GM21526 (cell line): ENCODE measurements at regions not wholly inside any gene's neighbourhood (a gene's known extent, or its start where the extent isn't known, plus 50 kb on each side); places are given as distances from the start of the nearest gene placed in this dataset.
"Not testable (repeated sequence)": the region's sequence is repeated elsewhere in the genome, so short reads cannot be mapped to it uniquely, and the experiment has no call there.

Source experiments
- ATAC-seq: cut with Tn5 transposase; IDR thresholded peaks from one replicate; pipeline ENCODE4 v1.9.1; 2021; ENCODE audit warnings: moderate library complexity; ENCODE audit not compliant: unreplicated experiment, low FRiP score

DNA sequence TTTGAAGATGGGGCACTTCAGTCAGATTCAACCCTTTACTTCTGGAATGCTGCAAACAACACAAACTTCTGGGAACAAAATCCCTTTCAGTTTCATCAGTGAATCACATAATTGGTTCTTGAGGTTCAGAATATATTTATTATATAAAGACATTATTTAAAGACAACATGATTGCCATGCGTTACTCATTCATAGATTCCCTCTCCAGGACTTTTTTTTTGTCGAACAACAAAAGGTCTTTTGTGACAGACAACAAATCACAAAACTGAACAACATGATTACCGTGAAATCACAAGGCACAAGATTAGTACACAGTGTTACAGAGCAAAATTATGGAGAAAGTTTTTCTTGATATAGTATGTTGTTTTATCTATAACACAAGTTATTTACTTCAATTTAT lies 1815.0 kb downstream of the NCAM2 start:
- ATAC-seq = no peak

DNA sequence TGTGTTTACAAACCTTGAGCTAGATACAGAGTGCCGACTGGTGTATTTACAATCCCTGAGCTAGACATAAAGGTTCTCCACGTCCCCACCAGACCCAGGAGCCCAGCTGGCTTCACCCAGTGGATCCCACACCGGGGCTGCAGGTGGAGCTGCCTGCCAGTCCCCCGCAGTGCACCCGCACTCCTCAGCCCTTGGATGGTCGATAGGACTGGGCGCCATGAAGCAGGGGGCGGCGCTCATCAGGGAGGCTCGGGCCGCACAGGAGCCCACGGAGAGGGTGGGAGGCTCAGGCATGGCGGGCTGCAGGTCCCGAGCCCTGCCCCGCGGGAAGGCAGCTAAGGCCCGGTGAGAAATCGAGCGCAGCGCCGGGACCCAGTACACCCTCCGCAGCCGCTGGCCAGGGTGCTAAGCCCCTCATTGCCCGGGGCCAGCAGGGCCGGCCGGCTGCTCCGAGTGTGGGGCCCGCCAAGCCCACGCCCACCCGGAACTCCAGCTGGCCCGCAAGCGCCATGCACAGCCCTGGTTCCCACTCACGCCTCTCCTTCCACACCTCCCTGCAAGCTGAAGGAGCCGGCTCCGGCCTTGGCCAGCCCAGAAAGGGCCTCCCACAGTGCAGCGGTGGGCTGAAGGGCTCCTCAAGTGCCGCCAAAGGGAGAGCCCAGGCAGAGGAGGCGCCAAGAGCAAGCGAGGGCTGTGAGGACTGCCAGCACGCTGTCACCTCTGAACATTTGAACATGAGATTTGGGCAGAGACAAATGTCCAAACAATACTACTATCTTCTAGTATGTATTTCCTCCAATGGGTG lies 1820.7 kb downstream of the NCAM2 start:
- not testable (repeated sequence) for ATAC-seq

DNA sequence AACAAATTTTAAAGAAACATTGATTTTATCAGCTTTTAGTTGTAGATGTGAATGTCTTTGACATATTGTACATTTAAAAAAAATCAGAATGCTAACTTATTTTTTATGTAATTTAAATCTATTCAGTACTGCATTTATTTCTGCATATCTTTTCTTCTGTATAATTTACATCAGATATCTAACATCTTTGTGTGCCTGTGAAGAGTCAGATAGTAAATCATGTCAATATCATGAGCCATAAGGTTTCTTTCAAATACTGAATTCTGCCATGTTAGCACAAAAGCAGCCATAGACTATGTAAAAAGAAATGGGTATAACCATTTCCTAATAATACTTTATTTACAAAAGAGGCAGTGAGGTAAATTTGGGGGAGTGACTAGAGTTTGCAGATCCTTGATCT lies 1829.2 kb downstream of the NCAM2 start:
- ATAC-seq = no peak

DNA sequence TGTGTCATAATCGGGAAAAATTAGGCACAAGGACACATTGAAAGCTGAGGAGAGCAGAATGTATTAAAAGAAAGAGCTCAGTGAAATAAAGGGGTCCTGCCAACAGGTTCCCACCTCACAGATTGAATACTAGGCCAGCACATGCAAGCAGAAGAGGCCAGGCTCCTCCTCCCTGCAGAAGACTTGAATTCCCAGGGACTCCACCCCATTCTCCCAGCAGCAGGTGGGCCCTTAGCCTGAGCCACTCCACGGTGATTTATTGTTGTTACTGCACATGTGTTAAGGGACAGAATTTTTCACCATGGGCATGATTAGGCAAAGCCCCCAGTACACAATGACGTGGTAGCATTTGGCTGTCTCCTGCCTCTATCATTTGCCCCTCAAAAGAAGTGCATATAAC lies 1844.7 kb downstream of the NCAM2 start:
- ATAC-seq = no peak

DNA sequence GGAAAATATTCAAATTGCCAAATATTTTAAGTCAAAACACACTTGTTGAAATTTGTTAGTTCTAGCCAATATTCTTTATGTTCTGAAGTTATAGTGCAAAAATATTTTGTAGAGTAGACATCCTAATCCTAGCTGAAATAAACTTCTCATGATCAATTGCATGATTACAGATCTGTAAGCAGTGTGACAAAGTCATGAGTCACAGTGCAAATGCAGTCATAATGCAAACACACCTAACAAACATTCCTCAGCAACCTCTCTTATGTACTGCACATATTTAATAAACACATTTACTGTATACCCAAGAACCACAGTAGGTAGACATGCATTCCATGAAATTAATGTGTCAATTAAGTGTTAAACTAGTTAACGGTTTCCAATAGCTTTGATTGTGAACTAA lies 1857.4 kb downstream of the NCAM2 start:
- no peak for ATAC-seq

DNA sequence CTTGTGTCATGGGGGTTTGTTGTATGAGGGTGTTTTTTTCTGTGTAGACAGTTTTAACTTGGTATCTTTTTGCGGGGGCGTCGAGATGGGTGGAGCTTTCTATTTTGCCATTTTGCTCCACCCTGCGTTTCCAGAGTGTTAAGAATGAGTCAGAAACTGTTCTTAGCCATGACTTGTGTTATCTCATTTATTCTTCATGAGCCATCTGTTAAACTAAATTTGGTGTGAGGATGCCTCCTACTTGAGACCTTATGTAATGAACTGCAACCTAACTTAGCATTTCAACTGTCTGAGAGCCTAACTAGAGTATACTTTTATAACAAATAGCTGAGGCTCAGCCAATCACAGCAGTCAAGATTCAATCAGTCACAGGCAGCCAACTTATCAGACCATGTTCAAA lies 1873.5 kb downstream of the NCAM2 start:
- no peak for ATAC-seq

DNA sequence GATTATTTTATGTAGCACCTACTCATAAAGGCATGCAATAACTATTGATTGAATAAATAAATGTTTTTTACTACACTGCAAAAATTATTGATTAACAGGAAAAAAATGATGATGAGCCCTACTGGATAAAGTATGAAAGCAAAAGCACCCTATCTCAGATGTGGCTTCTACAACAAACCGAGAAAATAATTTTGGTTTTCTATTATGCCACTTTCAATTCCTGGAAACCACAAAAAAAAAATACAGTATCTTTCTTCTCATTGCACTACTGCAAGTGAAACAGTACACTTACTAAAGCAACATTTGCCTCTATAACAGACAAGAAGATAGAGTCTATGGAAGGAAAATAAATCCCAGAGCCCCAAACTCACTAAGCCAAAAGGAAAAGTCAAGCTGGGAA lies 1882.4 kb downstream of the NCAM2 start:
- no peak for ATAC-seq

DNA sequence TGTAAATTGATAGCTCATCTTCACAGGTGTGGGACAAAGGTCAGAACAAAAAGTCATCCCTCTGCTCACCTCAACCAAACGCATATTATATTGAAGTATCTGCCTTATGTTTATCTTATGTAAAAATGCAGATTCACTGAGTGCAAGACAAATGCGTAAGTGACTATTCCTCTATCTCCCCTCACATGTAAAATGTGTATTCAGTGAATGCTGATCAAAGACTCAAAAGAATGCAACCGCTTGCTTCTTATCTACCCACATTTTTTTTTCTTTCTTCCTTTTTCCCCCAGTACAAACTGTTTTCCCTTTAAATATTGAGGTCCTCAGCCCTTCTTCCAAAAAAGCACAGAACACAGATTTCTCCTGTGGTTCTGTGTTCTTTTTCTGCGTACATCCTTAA lies 1882.9 kb downstream of the NCAM2 start:
- ATAC-seq = no peak

DNA sequence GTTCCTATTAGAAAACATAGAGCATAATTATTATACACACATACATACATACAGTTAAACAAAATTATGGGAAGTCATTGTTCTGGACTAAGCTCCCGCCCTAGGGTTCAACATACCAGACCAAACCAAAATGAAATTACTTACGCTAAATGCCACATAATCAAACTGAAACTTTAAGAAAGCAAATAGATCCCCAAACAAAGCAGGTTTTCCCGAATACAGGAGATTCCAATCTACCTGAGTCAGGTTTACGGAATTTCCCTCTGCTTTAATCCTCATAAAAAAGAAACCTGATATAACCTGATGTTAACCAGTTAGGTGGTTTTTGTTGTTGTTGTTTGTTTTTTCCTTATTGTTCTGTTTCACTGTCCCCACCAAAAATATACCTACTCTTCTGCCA lies 1886.9 kb downstream of the NCAM2 start:
- ATAC-seq = no peak

DNA sequence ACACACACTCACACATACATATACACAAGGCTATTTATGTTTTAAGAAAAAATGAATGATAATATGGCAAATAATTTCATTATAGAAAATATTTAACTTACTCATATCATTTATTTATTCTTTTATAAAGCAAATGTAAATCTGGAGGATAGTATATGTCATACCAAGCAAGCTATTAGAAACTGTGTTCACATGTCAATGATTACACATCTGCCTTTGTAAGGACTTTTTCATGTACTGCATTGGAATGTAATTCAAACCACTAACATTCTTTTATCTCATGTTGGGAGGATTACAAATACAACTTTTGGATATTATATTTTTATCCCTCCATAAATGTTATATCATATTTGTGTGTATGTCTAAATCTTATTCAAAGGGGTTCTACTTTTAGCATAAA lies 1887.4 kb downstream of the NCAM2 start:
- no peak for ATAC-seq

DNA sequence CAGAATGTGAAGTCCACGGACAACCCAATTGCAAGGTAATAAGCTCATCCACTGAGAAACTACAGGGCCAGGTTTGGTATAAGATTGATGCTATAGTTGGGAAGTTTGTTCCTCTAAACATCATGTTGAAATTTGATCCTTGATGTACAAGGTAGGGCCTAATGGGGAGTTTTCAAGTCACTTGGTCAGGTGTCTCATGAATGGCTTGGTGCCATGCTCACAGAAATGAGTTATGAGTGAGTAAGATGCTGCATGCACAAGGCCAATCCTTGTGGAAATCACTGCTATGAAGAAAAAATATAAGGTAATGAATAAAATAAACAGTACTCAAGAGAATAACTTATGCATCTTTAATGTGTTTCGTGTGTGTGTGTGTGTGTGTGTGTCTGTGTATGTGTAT lies 1891.2 kb downstream of the NCAM2 start:
- no peak for ATAC-seq

DNA sequence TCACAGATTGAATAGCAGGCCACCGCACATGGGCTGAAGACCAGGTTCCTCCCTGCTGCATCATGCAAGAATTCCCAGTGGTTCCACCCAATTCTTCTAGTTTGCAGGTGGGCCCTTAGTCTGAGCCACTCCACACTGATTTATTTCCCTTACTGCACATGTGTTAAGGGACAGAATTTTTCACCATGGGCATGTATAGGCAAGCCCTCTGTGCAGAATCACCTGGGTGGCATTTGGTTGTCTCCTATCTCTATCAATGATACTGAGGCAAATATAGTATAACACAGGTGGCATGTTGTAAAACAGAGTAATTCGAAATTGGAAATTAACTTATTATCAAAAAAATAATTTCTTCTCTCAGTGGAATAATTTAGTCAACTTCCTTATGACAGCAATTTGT lies 1892.4 kb downstream of the NCAM2 start:
- ATAC-seq = no peak

DNA sequence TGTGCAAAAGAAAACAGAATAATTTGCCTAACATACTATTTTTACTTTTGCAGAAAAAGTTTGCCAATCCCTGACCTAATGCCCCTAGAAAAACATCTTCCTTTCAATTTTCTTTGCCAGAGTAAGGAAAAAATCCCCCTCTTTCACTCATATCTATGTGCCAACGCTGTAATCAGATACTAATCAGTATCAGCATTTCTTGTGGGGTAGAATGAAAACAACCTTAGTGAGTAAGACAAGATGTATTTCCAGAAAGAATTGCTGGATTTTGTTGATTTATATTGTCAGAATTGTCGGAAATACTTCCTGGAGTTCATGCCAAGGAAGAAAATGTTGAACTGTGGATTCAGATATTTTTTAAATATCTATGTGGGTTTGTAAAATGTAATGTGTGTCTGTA lies 1893.8 kb downstream of the NCAM2 start:
- ATAC-seq = no peak

DNA sequence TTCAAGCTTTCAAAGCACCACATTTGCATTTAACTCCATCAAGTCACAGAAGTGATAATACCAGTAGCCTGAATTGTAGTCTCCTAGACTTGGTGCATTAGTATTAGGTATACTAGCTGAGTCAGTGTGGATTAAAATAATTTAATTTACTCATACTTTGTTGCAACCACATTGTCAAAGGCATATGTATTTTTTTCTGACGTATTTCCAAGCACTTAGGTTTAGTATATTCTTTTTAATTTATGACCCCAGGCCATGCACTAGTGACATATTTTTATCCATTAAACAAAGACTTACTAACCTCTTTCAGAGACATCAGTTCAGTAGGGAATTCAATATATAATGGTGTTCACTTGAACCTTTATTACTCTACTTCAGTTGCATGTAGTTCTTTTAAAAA lies 1894.5 kb downstream of the NCAM2 start:
- no peak for ATAC-seq

DNA sequence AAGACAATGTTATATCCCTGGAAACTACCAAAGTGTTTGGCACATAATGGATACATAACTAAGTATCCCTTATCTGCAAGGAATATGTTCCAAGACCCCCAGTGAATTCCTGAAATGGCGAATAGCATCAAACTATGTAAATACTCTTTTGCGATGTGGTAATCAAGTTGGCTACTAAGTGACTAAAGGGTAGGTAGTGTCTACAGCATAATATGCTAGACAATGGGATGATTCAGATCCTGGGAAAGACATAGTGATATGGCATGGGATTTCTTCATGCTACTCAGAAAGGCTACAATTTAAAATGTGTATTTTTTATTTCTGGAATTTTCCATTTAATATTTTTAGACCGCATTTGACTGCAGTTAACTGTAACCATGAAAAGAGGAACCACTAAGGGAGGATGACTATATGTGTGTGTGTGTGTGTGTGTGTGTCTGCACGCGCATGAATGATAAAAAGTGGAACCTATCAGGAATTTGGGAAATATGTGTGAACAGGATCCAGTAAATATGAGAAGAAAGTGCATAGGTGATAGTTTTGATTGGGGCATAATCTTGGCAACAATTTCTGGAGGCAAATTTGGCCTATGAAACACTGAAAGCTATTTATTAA lies 1899.9 kb downstream of the NCAM2 start:
- ATAC-seq = no peak

DNA sequence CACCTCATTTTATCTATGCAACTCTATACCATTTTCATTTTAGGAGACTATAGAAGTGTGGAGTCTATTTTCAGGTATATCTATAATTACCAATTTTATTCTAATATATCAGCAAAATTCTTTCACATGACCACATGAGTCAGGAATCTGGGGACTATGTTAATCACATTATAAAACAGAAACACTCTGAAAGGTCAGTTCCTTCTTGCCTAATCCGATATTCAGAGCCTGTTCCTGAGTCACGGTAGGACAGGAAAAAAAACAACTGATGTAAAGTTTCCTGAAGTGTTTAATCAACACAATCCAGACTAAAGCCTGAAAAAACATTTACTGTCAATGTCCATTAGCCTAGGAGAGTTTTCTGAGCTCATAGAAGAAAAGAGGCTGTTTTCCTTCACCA lies 1902.3 kb downstream of the NCAM2 start:
- ATAC-seq = no peak

DNA sequence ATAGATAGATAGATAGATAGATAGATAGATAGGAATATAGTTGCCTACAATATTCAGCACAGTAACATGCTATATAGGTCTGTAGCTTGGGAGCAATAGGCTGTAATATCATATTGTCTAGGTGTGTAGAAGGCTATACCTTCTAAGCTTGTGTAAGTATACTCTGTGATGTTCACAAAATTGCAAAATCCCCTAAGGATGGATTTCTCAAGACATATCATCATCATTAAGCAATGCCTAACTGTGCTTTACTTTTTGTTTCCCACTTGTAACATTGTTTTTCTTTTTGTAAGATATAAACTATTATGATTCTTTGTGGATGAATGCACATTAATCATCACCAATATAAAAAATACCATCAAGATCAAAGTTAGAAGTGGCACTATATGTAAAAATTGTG lies 1905.6 kb downstream of the NCAM2 start:
- ATAC-seq = no peak

DNA sequence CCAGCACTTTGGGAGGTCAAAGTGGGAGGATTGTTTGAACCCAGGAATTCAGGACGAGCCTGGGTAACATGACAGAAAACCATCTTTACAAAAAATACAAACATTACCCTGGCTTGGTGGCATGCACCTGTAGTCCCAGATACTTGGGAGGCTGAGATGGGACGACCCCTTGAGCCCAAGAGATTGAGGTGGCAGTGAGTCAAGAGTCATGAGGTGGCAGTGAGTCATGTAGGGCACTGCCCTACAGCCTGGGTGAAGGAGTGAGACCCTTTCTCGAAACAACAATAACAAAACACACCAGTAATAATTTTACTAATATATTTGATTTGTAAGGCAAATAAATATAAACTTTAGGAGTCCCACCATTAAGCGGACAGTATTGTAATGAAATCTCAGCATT lies 1906.2 kb downstream of the NCAM2 start:
- ATAC-seq = no peak

DNA sequence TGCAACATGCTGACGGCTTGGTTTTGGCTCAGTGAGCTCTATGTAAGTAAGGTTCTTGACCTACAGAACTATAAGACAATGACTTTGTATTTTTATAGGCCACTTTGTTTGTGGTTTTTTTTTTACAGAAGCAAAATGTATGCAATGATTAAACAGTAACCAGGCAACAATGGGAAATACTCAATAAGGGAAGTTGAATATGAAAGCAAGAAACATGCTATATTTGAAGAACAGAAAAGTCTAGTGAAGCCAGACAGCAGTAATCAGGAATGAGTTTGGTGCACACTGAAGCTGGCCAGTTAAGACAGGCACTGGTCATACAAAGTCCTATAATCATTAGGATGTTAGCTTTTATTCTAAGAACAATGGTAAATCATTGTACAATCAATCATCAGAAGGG lies 1926.8 kb downstream of the NCAM2 start:
- ATAC-seq = no peak

DNA sequence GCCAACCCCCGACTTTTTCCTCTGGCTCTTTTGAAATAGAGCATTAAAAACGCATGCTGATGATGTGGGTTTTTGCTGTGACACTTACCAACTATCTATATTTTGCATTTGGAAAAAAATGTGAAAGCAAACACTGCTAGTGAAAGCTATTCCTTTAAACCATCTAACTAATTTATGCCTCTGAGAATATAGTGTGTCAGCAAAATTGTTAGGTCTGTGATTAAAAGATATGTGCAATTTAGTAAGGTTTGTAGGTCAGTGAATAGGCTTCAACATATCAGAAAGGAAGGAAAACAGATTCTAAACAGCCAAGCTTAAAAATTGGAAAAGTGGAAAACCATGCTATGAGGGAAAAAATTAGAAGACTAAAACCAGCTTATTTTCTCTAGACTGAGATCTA lies 1929.3 kb downstream of the NCAM2 start:
- ATAC-seq = no peak

DNA sequence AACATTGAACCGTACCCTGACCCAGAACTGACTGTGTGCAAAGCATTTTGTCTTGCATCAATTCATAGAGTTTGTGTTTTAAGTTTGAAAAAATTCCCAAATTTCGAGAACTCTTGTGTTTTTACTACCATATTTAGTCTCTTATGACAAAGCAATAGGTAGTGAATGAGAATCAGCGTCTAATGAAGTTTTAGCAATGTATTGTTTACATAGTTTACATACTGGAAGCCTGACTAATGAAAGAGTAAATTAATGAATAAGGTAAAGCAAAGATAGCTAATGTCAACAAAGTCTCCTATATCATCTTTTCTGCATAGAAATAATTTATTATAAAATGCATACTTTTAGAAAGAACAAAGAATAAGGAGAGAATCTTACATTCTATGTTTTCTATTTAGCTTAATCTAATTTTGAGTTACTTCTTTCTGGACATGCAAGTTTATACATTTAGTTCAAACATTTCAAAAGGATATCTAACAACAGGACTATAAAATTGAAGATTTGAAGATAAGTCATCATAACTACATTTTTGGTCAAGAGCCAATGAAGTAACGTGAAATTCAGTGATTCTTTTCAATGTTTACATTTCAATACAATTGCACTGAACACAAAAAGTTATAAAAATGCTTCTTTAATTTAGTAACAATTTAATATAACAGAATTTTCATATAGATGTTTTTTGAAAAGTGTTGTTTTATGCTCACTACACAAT lies 1943.7 kb downstream of the NCAM2 start:
- no peak for ATAC-seq

DNA sequence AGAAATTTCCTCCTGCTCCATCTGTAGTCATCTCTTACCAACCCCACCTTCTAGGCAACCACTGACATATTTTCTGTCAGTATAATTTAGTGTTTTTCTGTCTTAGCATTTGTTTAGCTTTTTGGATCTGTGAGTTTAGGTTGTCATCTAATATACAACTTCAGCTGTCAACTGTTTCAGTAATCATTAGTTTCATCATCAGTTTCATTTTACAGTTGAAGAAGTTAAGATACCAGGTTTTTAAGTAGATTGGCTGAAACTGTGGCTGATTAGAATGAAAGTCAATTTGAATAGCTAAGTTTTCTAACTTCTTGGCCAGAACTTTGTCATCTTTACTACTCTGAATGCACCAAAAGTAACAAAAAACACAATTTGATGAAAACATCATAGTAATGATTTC lies 1957.3 kb downstream of the NCAM2 start:
- ATAC-seq = no peak
